ENCODE measurements at regions not wholly inside any gene's neighbourhood (a gene's known extent, or its start where the extent isn't known, plus 50 kb on each side); places are given as distances from the start of the nearest gene placed in this dataset.

GRCh38 chr17:77343031-77343800, 202.4 kb downstream of the SEC14L1 start:
- no peak for DNase-seq

DNA sequence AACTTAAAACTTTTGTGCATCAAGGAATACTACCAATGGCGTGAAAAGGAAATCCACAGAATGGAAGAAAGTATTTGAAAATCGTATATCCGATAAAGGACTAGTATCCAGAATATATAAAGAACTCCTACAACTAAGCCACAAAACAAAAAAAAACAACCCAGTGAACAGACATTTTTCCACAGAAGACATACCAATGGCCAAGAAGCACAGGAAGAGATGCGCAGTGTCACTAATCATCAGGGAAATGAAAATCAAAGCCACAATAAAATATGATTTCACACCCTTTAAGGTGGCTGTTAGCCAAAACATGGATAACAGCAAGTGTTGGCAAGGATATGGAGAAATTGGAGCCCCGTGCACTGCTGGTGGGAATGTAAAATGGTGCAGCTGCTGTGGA, 203.3 kb downstream of the SEC14L1 start:
- no peak for DNase-seq

GRCh38 chr17:77345260-77345910, 204.6 kb downstream of the SEC14L1 start:
- no peak for DNase-seq

DNA sequence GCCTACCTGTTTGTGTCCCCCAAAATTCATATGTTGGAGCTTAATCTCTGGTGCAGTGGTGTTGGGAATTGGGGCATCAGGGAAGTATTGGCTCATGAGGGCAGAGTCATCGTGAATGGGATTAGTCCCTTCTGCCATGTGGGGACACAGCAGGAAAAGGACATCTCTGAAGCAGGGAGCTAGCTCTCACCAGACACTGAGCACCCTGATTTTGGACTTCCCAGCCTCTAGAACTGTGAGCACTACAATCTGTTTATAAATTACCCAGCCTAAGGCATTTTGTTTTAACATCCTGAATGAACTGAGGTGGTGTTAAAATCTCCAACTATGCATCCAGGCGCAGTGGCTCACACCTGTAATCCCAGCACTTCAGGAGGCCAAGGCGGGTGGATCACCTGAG, 206.0 kb downstream of the SEC14L1 start:
- no peak for DNase-seq

DNA sequence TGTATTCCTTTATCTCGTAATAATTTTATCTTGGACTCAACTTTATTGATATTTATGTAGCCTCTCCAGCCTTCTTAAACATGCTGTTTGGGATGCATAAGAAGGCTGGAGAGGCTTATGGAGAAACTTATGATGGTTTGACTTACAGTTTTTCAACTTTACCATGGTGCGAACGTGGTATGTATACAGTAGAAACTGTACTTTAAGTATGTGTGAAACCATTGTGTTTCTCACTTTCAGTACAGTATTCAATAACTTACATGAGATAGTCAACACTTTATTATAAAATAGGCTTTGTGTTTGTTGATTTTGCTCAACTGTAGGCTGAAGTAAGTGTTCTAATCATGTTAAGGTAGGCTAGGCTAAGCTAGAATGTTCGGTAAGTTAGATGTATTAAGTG, 206.8 kb downstream of the SEC14L1 start:
- no peak for DNase-seq

- DNase-seq = no peak
Measured at GRCh38 chr17:77349976-77350830, 209.4 kb downstream of the SEC14L1 start.

DNA sequence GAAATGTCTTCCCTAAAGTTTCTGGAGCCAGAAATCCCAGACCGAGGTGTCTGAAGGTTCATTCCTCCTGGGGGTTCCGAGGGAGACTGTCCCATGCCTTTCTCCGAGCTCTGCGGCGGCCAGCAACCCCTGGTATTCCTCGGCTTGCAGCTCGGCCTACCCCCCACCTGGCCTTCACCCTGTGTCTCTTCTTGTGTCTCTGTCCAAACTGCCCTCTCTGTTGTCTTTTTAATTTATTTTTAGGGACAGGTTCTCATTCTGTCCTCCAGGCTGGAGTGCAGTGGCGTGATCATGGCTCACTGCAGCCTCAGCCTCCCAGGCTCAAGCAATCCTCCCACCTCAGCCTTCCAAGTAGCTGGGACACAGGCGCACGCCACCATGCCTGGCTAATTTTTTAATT, 211.7 kb downstream of the SEC14L1 start:
- no peak for DNase-seq

DNA sequence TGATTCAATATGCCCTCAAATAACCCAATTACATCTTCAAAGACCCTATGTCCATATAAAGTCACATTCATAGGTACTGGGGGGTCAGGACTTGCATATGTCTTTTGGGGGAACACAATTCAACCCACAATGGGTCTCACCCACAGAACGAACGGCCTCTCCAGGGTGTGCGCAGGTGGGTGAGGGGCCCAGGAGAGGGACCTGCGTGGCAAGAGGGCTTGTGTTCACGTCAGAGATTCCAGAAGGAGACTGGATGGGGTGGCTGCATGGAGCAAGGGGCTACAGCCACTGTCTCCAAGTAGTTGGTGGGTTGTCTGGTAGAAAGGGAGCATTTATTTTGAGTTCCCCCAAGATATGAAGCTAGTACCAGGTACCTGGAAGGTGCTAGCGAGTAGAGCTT, 212.2 kb downstream of the SEC14L1 start:
- no peak for DNase-seq

DNA sequence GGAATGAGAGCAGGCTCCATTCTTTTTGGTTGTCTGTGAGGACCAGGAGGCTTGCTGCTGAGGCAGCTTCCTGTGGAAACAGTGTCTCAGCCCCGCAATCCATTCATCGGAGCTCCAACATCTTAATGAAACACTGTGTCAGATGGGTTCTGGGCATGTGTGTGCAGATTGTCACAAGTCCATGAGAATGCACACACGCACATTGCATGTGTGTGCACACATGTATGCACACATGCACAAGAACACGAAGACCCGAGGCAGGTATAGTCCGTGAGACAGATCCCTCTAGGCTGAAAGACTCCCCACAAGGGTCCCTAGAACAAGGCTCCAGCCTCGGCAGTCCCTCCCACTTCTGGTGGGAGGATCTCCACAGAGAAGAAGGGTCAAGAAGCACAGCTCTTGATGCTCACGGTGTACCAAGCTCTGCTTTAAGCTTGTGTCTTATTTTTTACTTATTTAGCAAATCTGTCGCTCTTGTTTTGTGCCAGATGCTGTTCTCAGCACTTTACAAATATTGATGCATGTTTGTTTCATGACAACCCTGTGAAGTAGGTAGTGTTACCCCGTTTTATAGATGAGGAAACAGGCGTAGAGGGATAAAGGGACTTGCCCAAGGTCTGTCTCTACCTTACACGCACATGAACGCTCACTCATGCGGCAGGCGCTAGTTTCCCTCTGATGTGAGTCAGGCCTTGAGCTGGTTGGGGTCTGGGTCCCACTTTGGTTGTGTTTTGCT, 213.1 kb downstream of the SEC14L1 start:
- DNase-seq = no peak

- no peak for DNase-seq
Measured at GRCh38 chr17:77354420-77354669, 213.6 kb downstream of the SEC14L1 start.

DNA sequence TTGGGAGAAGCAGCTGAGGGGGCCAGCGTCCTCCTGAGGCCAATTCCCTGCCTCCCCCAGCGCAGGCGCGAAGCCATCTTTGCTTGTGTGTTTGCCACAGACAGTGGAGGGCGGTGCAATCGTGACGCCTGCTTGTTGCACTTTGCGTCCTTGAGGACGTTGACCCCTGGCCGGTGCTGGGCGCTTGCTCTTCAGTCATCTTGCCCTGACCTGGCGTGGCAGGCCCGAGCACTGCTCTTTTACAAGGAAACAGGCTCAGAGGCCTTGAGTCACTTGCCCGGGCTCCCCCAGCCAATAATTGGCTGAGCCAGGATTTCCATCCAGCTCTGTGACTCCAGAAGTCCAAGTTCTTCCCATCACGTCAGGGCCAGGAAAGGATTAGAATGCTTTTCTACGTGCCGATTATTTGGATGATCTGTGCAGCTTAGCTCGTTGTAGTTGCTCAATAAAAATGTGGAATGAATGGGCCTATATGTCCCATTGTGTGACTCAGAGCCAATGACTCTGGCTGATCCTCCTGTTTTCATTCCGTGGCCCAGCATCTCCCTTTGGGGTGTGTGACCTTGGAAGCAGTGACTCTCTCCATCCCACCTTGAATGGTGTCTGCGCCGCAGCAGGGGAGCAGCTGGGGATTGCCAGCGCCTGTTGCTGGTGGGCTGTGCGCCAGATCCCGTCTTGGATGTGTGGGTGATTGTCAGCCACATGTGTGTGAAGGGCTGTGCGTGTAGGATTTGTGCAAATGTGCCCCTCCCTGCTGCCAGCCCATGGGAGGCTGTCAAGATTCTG, 214.1 kb downstream of the SEC14L1 start:
- no peak for DNase-seq

DNA sequence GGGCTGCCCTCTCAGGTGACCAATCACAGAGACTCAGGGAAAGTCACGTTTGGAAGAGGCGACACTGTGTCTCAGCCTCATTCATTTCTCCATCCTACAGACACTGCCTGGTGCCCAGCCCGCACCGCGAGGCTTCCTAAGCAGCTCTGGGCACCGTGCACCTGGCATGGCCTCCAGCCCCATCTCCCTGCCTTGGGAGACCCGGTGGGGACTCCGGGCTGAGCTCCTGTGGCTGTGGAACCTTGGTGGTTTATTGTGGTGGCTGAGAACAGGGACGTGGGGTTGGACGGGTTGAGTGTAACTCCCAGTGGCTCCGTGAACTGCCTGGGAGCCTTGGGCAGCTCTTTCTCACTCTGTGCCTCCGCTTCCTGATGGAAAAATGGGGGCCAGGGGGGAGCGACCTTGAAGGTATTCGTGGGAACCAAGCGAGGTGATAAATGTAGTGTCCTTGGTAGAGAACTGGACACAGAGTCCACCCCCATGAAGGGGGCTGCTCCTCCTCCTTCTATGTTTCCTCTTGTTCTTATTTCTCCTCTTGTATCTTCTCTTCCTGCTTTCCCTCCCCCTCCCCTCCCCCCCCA, 215.4 kb downstream of the SEC14L1 start:
- no peak for DNase-seq

GRCh38 chr17:77356690-77357201, 216.0 kb downstream of the SEC14L1 start:
- no peak for DNase-seq

DNA sequence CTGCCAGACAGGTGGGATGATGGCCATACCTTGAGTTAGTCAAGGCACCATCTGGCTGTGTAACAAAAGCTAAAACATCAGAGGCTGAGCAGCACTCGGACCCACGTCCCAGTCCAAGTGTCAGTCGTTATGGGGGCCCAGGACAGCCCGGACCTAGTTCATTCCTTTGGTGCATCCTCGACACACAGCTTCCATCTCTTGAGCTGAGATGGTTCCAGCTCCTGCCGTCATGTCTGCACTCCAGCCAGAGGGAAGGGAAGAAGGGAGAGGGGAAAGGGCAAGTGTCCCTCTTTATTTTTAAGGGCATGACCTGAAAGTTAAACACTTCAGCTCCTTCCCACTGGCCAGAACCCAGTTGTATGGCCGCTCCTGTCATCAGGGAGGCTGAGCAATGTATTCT, 218.0 kb downstream of the SEC14L1 start:
- no peak for DNase-seq

- no peak for DNase-seq
Measured at GRCh38 chr17:77359236-77359635, 218.5 kb downstream of the SEC14L1 start.

DNA sequence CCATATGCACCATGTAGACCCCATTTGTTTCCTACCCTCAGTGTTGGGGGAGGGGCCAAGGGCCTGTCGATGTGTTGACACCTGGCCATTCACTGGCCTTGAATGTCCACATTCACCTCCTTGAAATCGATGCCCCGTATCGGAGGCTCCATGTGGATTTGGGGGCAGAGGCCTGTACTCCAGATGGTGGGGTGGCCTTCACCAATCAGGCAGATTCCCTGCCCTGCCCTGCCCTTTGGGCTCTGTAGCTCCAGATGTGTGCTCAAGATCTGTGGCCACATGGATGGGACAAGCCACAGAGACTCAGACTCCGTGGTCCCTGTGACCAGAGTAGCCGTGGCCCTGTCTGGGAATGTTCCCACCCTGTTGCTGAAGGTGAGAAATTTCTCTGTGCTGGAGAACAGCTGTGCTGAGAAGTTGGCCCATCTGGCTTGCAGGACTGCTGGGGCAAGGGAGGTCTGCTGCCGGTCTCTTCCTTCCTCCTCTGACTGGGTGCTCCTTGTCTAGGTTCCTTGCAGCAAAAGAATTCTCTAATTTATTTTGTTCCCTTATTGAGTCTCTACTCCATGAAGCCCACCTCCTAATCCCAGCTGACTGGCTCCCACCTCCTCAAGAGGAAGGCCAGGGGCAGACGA, 221.3 kb downstream of the SEC14L1 start:
- no peak for DNase-seq

- DNase-seq = no peak
Measured at GRCh38 chr17:77363821-77364361, 223.1 kb downstream of the SEC14L1 start.

DNA sequence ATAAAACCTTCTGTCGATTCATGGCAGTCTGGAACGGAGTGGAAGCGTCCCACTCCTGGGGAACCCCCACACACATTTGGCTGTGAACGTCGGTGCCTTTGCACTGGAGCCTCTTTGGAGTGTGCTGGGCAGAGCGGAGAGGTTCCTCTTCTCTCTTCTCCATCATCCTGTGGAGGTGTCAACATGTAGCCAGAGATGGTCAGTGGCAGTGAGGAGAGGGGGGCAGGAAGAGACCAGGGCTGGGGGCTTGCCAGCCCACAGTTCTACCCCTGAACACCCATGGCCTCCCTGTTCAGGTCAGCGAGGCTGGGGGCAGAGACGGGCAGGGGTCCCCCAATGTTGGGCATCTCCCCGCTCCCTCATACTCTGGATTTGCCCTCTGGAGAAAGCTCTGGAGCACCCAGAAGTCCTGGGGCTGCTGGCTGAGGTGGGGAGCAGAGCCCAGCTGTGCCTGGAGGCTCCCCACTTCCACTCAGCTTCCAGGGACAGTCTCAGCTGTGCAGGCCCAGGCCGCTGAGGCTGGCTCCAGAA, 223.7 kb downstream of the SEC14L1 start:
- DNase-seq = no peak

DNA sequence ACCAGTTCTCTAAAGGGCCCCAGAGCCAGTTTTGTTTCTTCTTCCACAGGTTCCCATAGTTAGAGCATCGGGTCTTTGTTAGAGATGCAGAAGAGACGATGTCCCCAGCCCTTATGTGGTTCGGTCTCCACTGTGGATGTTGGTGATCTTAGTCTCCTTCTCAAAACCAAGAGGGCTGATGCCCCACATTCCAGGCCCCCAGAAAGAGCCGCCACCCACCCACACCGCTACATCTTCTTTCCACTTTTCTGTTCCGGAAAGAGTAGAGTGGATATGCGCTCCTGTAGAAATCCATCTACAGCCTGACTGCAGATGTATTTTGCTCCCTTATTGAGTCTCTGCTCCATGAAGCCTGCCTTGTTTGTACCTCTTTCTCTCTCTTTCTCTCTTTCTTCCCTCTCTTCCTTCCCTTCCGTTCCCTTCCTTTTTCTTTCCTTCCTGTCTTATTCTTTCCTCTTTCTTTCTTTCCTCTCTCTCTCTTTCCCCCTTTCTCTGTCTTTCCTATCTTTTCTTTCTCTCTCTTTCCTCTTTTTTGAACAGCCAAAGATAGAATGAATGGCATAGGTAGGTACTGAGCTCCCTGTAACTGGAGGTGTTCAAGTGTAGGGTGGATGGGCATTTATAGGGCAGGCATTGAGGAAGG, 224.3 kb downstream of the SEC14L1 start:
- DNase-seq = no peak

DNA sequence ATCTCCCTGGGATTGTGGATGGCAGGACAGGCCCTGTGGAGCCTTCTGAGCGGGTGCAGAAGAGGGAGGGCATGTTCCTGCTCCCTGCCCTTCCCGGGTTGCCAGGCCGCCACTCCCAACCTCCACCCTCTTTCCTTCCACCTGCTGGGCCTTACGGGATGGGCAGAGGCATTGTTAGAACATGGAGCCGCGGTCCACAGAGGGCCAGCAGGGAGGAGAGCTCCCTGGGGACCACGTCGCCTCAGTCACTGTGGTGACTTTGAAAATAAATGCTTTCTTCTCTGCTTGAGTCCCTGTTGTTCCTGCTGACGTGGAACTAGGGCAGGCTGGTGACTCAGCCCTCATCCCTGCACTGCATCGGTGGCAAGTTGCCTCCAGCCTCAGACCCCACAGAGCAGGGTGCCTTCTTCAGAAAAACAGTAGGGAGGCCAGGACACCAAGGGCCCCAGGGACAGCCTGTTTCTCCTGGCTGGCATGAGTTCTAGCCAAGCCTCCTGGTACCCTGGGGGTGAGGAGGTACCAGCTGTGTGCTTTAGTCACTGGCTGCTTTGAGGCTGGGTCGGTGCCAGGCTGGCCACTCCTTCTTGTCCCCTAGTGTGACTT, 224.9 kb downstream of the SEC14L1 start:
- DNase-seq = peak; percentile 38
